Fibroblast of the aortic adventitia (primary cell): ENCODE measurements at regions not wholly inside any gene's neighbourhood (a gene's known extent, or its start where the extent isn't known, plus 50 kb on each side); places are given as distances from the start of the nearest gene placed in this dataset.
"Not testable (repeated sequence)": the region's sequence is repeated elsewhere in the genome, so short reads cannot be mapped to it uniquely, and the experiment has no call there.

Source experiments
- DNase-seq: peaks from one replicate; pipeline ENCODE4 v3.0.0-alpha.2; 2010; ENCODE audit warnings: low read depth
- H3K4me3 ChIP-seq: 2 replicates; pipeline ENCODE4 v1.5.1; 2011; ENCODE audit warnings: low read depth, mild to moderate bottlenecking, control low read depth, low read length, moderate library complexity
- TF ChIP-seq, protein P1 (sequence below): IDR thresholded peaks from 2 replicates; pipeline ENCODE4 v1.5.1; 2011; ENCODE audit warnings: mild to moderate bottlenecking, low read length, control low read depth, inconsistent platforms; ENCODE audit not compliant: insufficient read depth

DNA sequence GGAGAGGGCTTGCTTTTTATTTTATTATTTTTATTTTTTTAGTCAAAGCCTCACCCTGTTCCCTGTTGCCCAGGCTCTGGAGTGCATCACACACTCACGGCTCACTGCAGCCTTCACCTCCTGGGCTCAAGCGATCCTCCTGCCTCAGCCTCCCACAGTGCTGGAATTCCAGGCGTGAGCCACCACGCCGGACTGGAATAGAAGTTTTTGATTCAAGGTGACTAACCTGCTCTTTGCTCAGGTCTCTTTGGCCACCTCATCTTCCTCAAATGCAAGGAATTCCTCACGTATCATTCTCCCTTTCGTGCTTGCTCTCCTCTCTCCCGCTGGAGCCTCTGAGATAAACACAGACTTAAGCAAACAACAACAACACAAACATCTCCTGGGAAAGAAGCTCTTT, 636.8 kb downstream of the ADCYAP1 start:
- DNase-seq = no peak
- no peak overlapping the region for H3K4me3 ChIP-seq
- TF ChIP-seq, protein P1, sequence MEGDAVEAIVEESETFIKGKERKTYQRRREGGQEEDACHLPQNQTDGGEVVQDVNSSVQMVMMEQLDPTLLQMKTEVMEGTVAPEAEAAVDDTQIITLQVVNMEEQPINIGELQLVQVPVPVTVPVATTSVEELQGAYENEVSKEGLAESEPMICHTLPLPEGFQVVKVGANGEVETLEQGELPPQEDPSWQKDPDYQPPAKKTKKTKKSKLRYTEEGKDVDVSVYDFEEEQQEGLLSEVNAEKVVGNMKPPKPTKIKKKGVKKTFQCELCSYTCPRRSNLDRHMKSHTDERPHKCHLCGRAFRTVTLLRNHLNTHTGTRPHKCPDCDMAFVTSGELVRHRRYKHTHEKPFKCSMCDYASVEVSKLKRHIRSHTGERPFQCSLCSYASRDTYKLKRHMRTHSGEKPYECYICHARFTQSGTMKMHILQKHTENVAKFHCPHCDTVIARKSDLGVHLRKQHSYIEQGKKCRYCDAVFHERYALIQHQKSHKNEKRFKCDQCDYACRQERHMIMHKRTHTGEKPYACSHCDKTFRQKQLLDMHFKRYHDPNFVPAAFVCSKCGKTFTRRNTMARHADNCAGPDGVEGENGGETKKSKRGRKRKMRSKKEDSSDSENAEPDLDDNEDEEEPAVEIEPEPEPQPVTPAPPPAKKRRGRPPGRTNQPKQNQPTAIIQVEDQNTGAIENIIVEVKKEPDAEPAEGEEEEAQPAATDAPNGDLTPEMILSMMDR = no peak

DNA sequence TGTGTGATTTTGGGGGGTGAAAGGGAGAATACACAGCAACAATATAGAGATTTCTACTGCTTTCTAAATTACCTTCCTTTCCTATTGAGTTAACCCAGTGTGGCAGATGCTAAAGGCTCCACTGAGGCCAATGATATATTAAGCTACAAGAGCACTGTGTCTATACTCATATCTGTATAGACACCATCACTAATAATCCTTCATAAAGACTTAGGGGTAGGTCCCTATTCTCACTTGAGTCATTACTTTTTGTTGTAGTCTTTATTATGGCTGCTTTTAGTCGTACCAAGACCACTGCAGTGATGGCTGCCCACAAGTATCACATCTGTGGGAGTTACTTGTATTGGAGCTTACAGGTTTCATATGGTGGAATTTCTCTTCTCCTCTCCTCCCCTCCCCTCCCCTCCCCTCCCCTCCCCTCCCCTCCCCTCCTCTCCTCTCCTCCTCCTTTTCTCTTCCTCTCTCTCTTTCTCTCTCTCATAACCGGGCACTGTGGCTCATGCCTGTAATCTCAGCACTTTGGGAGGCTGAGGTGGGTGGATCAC, 637.6 kb downstream of the ADCYAP1 start:
- TF ChIP-seq, protein P1 = no peak
- H3K4me3 ChIP-seq = no peak overlapping the region
- no peak for DNase-seq

DNA sequence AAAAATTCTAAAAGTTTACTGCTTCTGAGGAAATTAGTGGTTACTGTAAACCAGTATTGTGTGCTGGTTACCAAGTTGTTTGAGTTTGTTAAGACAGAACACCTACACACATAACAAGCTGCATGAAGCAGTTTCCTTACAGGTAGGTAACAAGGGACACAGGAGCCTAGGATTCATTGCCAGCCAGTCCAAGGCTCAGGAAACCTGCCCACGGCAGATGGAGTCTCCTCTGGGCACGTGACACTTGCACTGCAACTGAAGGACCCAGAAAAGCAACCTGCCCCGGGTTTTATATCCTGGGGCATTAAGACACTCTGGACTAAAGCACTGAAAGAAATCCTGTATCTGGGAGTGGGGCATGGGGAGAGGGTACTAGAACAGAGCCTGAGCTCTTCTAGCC, 639.3 kb downstream of the ADCYAP1 start:
- H3K4me3 ChIP-seq = no peak overlapping the region
- no peak for DNase-seq
- TF ChIP-seq, protein P1 = no peak

DNA sequence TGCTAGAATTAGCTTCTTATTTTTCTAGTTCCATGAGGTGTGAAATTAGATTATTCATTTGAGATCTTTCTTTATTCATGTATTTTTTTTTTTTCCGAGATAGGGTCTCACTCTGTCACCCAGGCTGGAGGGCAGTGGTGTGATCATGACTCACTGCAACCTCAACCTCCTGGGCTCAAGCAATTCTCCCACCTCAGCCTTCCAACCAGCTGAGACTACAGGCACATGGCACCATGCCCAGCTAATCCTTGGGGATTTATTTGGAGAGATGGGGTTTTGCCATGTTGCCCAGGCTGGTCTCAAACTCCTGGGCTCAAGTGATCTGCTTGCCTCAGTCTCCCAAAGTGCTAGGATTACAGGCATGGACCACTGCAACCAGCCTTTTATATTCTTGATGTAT, 653.0 kb downstream of the ADCYAP1 start:
- not testable (repeated sequence) for H3K4me3 ChIP-seq, DNase-seq

DNA sequence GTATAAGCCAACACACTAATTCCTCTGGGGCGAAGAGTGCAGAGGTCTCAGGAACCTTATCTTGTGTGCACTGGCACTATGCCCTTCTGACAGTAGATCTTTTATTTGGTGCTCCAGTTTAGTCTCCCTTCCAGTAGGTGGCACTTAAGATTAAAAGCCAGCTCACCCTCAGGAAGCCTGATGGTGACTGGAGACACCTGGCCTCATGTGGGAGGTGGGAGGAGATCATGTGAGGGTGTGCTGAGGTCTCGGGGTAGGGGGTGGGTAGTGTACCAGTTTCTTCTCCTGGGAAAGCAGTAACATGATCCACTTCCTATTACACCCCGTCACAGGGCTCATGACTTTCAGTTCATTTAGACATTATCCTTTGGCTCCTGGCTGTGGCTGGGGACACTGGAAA, 654.9 kb downstream of the ADCYAP1 start:
- no peak for DNase-seq
- TF ChIP-seq, protein P1 = no peak
- H3K4me3 ChIP-seq = no peak overlapping the region

DNA sequence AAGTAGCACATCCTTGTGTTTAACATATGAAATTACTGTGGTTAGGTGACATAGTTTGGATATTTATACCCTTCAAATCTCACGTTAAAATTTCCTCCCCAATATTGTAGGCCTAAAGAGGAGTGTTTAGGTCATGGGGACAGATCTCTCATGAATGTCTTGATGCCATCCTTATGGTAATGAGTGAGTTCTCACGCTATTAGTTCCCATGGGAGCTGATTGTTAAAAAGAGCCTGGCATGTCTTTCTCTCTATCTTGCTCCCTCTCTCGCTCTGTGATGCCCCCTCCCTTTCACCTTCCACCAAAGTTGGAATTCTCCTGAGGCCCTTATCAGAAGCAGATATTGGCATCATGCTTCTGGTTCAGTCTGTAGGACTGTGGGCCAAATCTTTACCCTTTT, 660.1 kb downstream of the ADCYAP1 start:
- H3K4me3 ChIP-seq = no peak overlapping the region
- TF ChIP-seq, protein P1 = no peak
- DNase-seq = no peak

DNA sequence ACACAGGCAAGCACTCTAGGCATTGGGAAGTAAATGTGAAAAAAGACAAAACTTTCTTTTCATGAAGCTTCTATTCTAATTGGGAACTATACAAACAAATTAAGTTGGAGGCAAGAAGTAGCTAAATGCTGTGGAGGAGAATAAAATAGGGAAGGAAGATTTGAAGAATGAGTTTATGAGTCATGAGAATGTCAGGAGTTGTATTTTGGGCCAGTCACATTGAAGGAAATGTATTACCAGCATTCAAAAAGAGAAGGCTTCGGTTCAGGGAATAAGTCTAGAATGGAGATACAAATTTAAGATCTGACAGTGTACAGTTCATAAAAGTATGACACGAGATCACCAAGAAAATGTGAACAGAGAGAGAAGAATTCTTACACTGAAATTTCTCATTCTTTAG, 666.5 kb downstream of the ADCYAP1 start:
- DNase-seq = no peak
- TF ChIP-seq, protein P1 = no peak
- H3K4me3 ChIP-seq = no peak overlapping the region
